ENCODE measurements at regions not wholly inside any gene's neighbourhood (a gene's known extent, or its start where the extent isn't known, plus 50 kb on each side); places are given as distances from the start of the nearest gene placed in this dataset.

- in situ Hi-C loops (cut with HindIII; ENCODE audit: low pct_unique_long_range_greater_than_20kb, low sequenced_read_pairs): no loop called here
- no peak for TF ChIP-seq JUND (IDR thresholded peaks at IDR 0.05; ENCODE audit: low read depth)
- DNase-seq (ENCODE audit: low read depth in 1 of 2, low spot score in 1 of 2): no peak
Observed at GRCh38 chr11:95335989-95336388, 105.0 kb upstream of the SESN3 start.

- no peak for DNase-seq (ENCODE audit: low read depth in 1 of 2, low spot score in 1 of 2)
- in situ Hi-C loops (cut with HindIII; ENCODE audit: low pct_unique_long_range_greater_than_20kb, low sequenced_read_pairs): no loop called here
- TF ChIP-seq JUND (IDR thresholded peaks at IDR 0.05; ENCODE audit: low read depth): no peak
Observed at GRCh38 chr11:95331161-95331560, 100.2 kb upstream of the SESN3 start.

DNA sequence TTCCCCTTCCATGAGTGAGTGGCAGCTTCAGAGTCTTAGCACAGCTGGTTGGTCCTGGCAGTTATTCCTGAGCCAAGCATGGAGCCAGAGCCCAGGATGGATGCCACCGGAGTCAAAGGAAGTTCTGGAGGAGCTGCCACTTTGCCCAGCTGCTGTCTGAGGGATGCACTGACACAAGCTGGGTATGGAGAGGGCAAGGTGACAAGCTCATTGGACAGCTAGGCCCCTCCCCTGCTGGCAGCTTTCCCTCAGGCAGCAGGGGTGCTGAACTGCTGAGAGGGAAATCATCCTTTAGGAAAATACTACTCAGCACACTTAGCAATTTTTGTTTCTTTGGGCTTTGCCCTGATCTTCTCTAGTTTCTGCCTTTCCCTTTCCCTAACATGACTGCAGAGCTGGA, 99.3 kb upstream of the SESN3 start:
- no peak for TF ChIP-seq JUND (IDR thresholded peaks at IDR 0.05; ENCODE audit: low read depth)
- DNase-seq (ENCODE audit: low read depth in 1 of 2, low spot score in 1 of 2): no peak
- in situ Hi-C loops (cut with HindIII; ENCODE audit: low pct_unique_long_range_greater_than_20kb, low sequenced_read_pairs): no loop called here

DNA sequence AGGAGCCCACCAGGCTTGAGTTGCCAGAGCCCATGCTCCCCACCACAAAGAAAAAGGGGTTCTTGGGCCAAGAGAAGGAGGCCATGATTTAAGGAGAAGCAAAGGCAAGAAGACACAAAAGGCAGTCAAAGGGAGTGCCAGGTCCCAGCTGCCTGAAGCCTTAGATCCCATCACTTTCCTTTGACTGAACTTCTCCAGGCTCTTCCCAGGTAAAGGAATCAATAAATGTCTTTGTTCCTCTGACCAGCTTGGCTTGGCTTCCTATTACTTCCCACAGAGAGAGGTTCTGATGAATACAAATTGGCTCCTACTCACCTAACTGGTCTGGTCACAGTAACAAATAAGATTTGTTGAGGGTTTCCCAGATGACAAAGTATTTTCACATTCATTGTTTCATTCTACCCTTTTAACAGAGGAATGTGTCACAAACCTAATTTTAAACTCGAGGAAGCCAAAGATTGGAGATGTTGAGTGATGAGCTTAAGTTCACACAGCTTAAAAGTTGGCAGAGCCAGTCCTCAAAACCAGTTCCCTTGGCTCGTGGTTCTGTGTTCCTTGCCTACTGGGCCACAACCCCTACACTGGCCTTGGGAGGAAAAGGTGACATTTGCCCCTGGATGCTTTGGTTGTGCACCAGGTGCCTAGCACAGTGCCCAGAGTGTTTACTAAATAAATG, 96.4 kb upstream of the SESN3 start:
- DNase-seq (ENCODE audit: low read depth in 1 of 2, low spot score in 1 of 2): peak in 1 of 2 experiments; percentile 36

GRCh38 chr11:95325777-95326258, 94.8 kb upstream of the SESN3 start:
- in situ Hi-C loops (cut with HindIII; ENCODE audit: low pct_unique_long_range_greater_than_20kb, low sequenced_read_pairs): no loop called here

More for the DNA sequence above, 96.4 kb upstream of the SESN3 start:
- no peak for TF ChIP-seq JUND (IDR thresholded peaks at IDR 0.05; ENCODE audit: low read depth)
- in situ Hi-C loops (cut with HindIII; ENCODE audit: low pct_unique_long_range_greater_than_20kb, low sequenced_read_pairs): no loop called here

GRCh38 chr11:95324826-95325225, 93.8 kb upstream of the SESN3 start:
- DNase-seq (ENCODE audit: low read depth in 1 of 2, low spot score in 1 of 2): no peak
- in situ Hi-C loops (cut with HindIII; ENCODE audit: low pct_unique_long_range_greater_than_20kb, low sequenced_read_pairs): no loop called here
- TF ChIP-seq JUND (IDR thresholded peaks at IDR 0.05; ENCODE audit: low read depth): no peak

More at GRCh38 chr11:95325777-95326258, 94.8 kb upstream of the SESN3 start:
- DNase-seq (ENCODE audit: low read depth in 1 of 2, low spot score in 1 of 2): no peak
- no peak for TF ChIP-seq JUND (IDR thresholded peaks at IDR 0.05; ENCODE audit: low read depth)

GRCh38 chr11:95322539-95322938, 91.5 kb upstream of the SESN3 start:
- no peak for DNase-seq (ENCODE audit: low read depth in 1 of 2, low spot score in 1 of 2)
- no peak for TF ChIP-seq JUND (IDR thresholded peaks at IDR 0.05; ENCODE audit: low read depth)
- in situ Hi-C loops (cut with HindIII; ENCODE audit: low pct_unique_long_range_greater_than_20kb, low sequenced_read_pairs): no loop called here

GRCh38 chr11:95318498-95318897, 87.5 kb upstream of the SESN3 start:
- in situ Hi-C loops (cut with HindIII; ENCODE audit: low pct_unique_long_range_greater_than_20kb, low sequenced_read_pairs): no loop called here
- no peak for TF ChIP-seq JUND (IDR thresholded peaks at IDR 0.05; ENCODE audit: low read depth)
- no peak for DNase-seq (ENCODE audit: low read depth in 1 of 2, low spot score in 1 of 2)

GRCh38 chr11:95308512-95309035, 77.6 kb upstream of the SESN3 start:
- in situ Hi-C loops (cut with HindIII; ENCODE audit: low pct_unique_long_range_greater_than_20kb, low sequenced_read_pairs): no loop called here
- no peak for TF ChIP-seq JUND (IDR thresholded peaks at IDR 0.05; ENCODE audit: low read depth)
- no peak for DNase-seq (ENCODE audit: low read depth in 1 of 2, low spot score in 1 of 2)

- DNase-seq (ENCODE audit: low read depth in 1 of 2, low spot score in 1 of 2): no peak
- no peak for TF ChIP-seq JUND (IDR thresholded peaks at IDR 0.05; ENCODE audit: low read depth)
- in situ Hi-C loops (cut with HindIII; ENCODE audit: low pct_unique_long_range_greater_than_20kb, low sequenced_read_pairs): no loop called here
Observed at GRCh38 chr11:95307286-95307685, 76.3 kb upstream of the SESN3 start.

GRCh38 chr11:95306801-95307200, 75.8 kb upstream of the SESN3 start:
- no peak for DNase-seq (ENCODE audit: low read depth in 1 of 2, low spot score in 1 of 2)
- in situ Hi-C loops (cut with HindIII; ENCODE audit: low pct_unique_long_range_greater_than_20kb, low sequenced_read_pairs): no loop called here
- no peak for TF ChIP-seq JUND (IDR thresholded peaks at IDR 0.05; ENCODE audit: low read depth)

DNA sequence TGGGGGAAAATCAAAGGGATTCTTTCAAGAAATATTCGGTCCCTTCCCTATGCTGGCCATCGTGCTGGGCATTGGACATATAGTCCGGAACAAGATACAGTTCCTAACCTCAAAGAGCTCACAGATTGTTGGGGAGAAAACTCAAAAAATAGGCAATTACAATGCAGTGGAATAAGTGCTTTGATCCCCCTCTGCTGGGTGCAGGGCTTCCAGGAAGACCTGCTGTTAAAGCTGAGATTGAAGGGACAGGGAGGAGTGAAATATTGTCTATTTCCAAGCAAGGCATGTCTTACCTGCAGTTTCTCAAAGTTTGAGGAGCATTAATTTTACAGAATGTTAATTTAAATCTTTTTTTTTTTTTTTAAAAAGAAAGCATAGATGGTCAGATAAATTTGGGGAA, 75.1 kb upstream of the SESN3 start:
- in situ Hi-C loops (cut with HindIII; ENCODE audit: low pct_unique_long_range_greater_than_20kb, low sequenced_read_pairs): no loop called here
- DNase-seq (ENCODE audit: low read depth in 1 of 2, low spot score in 1 of 2): no peak

GRCh38 chr11:95305705-95306104, 74.7 kb upstream of the SESN3 start:
- no peak for DNase-seq (ENCODE audit: low read depth in 1 of 2, low spot score in 1 of 2)
- in situ Hi-C loops (cut with HindIII; ENCODE audit: low pct_unique_long_range_greater_than_20kb, low sequenced_read_pairs): no loop called here
- TF ChIP-seq JUND (IDR thresholded peaks at IDR 0.05; ENCODE audit: low read depth): no peak

More for the DNA sequence above, 75.1 kb upstream of the SESN3 start:
- TF ChIP-seq JUND (IDR thresholded peaks at IDR 0.05; ENCODE audit: low read depth): no peak

DNA sequence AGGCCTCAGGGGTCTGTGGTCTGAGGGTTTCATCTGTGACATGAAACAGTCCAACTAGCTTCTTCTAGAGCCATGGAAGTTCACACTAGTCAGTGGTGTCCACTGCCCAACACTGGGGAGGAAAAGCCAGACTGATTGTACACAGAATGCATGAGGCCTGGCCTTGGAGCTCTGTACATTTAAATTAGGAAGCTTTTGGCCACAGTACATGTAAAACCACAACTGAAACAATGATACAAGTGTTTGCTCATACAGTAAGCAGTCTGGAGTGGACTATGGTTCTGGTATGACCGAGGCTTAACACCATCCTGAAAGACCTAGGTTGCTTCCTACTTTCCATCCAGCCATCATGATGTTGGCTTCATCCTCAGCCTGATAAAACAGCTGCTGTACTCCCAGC, 73.8 kb upstream of the SESN3 start:
- DNase-seq (ENCODE audit: low read depth in 1 of 2, low spot score in 1 of 2): no peak
- no peak for TF ChIP-seq JUND (IDR thresholded peaks at IDR 0.05; ENCODE audit: low read depth)
- in situ Hi-C loops (cut with HindIII; ENCODE audit: low pct_unique_long_range_greater_than_20kb, low sequenced_read_pairs): no loop called here

Measured in T47D (cell line).